ENCODE measurements at regions not wholly inside any gene's neighbourhood (a gene's known extent, or its start where the extent isn't known, plus 50 kb on each side); places are given as distances from the start of the nearest gene placed in this dataset.
"Not testable (repeated sequence)": the region's sequence is repeated elsewhere in the genome, so short reads cannot be mapped to it uniquely, and the experiment has no call there.

GRCh38 chr12:83271201-83271600 is 584.5 kb downstream of the TMTC2 start:
- TF ChIP-seq CTCF (IDR thresholded peaks at IDR 0.05; ENCODE audit: borderline replicate concordance, extremely low read depth, low read length, poor library complexity, severe bottlenecking) (no peak), EZH2 (IDR thresholded peaks at IDR 0.05; ENCODE audit: borderline replicate concordance, low read depth, low read length, severe bottlenecking) (no peak)
- no peak overlapping the region for H2AFZ ChIP-seq (ENCODE audit: low read depth, low read length)
- no peaks in the 10 kb centered on the region for H4K20me1 ChIP-seq (ENCODE audit: insufficient read depth, low read length)
- no peaks in the 10 kb centered on the region for H3K27me3 ChIP-seq (ENCODE audit: insufficient read depth, low read length, poor library complexity)
- no peak overlapping the region for H3K9ac ChIP-seq (ENCODE audit: low read depth, low read length)
- no peak overlapping the region for H3K4me2 ChIP-seq (ENCODE audit: insufficient read depth, low read length)
- no peak overlapping the region for H3K4me3 ChIP-seq (ENCODE audit: low read depth in 1 of 2, low read length in 2 of 2)
- H3K4me1 ChIP-seq (ENCODE audit: insufficient read depth, low read length): no peaks in the 10 kb centered on the region
- H3K27ac ChIP-seq (ENCODE audit: low read length): no peak overlapping the region
- H3K9me3 ChIP-seq (ENCODE audit: insufficient read depth, low read length, severe bottlenecking): no peaks in the 10 kb centered on the region
- DNase-seq: no peak
- no peak for ATAC-seq (ENCODE audit: insufficient read depth, low read depth)
- no peaks in the 10 kb centered on the region for H3K79me2 ChIP-seq (ENCODE audit: insufficient read depth, low read length)
- no peaks in the 10 kb centered on the region for H3K36me3 ChIP-seq (ENCODE audit: insufficient read depth, low read length)

GRCh38 chr12:83265808-83266207 is 579.1 kb downstream of the TMTC2 start:
- Histone ChIP-seq H3K36me3 (ENCODE audit: insufficient read depth, low read length) (no peaks in the 10 kb centered on the region), H3K4me1 (ENCODE audit: insufficient read depth, low read length) (no peaks in the 10 kb centered on the region), H3K4me3 (ENCODE audit: low read depth in 1 of 2, low read length in 2 of 2) (no peak overlapping the region), H3K27ac (ENCODE audit: low read length) (no peak overlapping the region), H3K9me3 (ENCODE audit: insufficient read depth, low read length, severe bottlenecking) (no peaks in the 10 kb centered on the region), H3K9ac (ENCODE audit: low read depth, low read length) (no peak overlapping the region), H3K27me3 (ENCODE audit: insufficient read depth, low read length, poor library complexity) (no peaks in the 10 kb centered on the region), H3K79me2 (ENCODE audit: insufficient read depth, low read length) (no peaks in the 10 kb centered on the region), H3K4me2 (ENCODE audit: insufficient read depth, low read length) (no peak overlapping the region), H2AFZ (ENCODE audit: low read depth, low read length) (no peak overlapping the region), H4K20me1 (ENCODE audit: insufficient read depth, low read length) (no peaks in the 10 kb centered on the region)
- no peak for TF ChIP-seq CTCF (IDR thresholded peaks at IDR 0.05; ENCODE audit: borderline replicate concordance, extremely low read depth, low read length, poor library complexity, severe bottlenecking)
- no peak for TF ChIP-seq EZH2 (IDR thresholded peaks at IDR 0.05; ENCODE audit: borderline replicate concordance, low read depth, low read length, severe bottlenecking)
- DNase-seq (no peak), ATAC-seq (ENCODE audit: insufficient read depth, low read depth) (no peak)

GRCh38 chr12:83261998-83262397 is 575.3 kb downstream of the TMTC2 start:
- no peak overlapping the region for H2AFZ ChIP-seq (ENCODE audit: low read depth, low read length)
- no peaks in the 10 kb centered on the region for H3K9me3 ChIP-seq (ENCODE audit: insufficient read depth, low read length, severe bottlenecking)
- no peak overlapping the region for H3K9ac ChIP-seq (ENCODE audit: low read depth, low read length)
- H3K4me2 ChIP-seq (ENCODE audit: insufficient read depth, low read length): no peak overlapping the region
- no peaks in the 10 kb centered on the region for H3K4me1 ChIP-seq (ENCODE audit: insufficient read depth, low read length)
- H3K36me3 ChIP-seq (ENCODE audit: insufficient read depth, low read length): no peaks in the 10 kb centered on the region
- H3K4me3 ChIP-seq (ENCODE audit: low read depth in 1 of 2, low read length in 2 of 2): no peak overlapping the region
- H4K20me1 ChIP-seq (ENCODE audit: insufficient read depth, low read length): no peaks in the 10 kb centered on the region
- H3K27me3 ChIP-seq (ENCODE audit: insufficient read depth, low read length, poor library complexity): no peaks in the 10 kb centered on the region
- DNase-seq (no peak), ATAC-seq (ENCODE audit: insufficient read depth, low read depth) (no peak)
- TF ChIP-seq CTCF (IDR thresholded peaks at IDR 0.05; ENCODE audit: borderline replicate concordance, extremely low read depth, low read length, poor library complexity, severe bottlenecking): no peak
- no peak for TF ChIP-seq EZH2 (IDR thresholded peaks at IDR 0.05; ENCODE audit: borderline replicate concordance, low read depth, low read length, severe bottlenecking)
- H3K79me2 ChIP-seq (ENCODE audit: insufficient read depth, low read length): no peaks in the 10 kb centered on the region
- no peak overlapping the region for H3K27ac ChIP-seq (ENCODE audit: low read length)

GRCh38 chr12:83260126-83260525 is 573.4 kb downstream of the TMTC2 start:
- ATAC-seq (ENCODE audit: insufficient read depth, low read depth); H3K27me3 ChIP-seq (ENCODE audit: insufficient read depth, low read length, poor library complexity); H3K9ac ChIP-seq (ENCODE audit: low read depth, low read length): not testable (repeated sequence)

More at GRCh38 chr12:83260126-83260525, 573.4 kb downstream of the TMTC2 start:
- not testable (repeated sequence) for H3K4me2 ChIP-seq (ENCODE audit: insufficient read depth, low read length); H3K4me1 ChIP-seq (ENCODE audit: insufficient read depth, low read length); H3K4me3 ChIP-seq (ENCODE audit: low read depth in 1 of 2, low read length in 2 of 2); H2AFZ ChIP-seq (ENCODE audit: low read depth, low read length); H3K9me3 ChIP-seq (ENCODE audit: insufficient read depth, low read length, severe bottlenecking); H3K27ac ChIP-seq (ENCODE audit: low read length); H3K36me3 ChIP-seq (ENCODE audit: insufficient read depth, low read length); DNase-seq; H4K20me1 ChIP-seq (ENCODE audit: insufficient read depth, low read length); H3K79me2 ChIP-seq (ENCODE audit: insufficient read depth, low read length)

Data from DND-41 (cell line).